Skeletal muscle tissue (tissue), 3 donors: ENCODE measurements at regions not wholly inside any gene's neighbourhood (a gene's known extent, or its start where the extent isn't known, plus 50 kb on each side); places are given as distances from the start of the nearest gene placed in this dataset.

Source experiments
- H3K27ac ChIP-seq: one replicate; pipeline ENCODE4 v1.7.0; 2013; ENCODE audit warnings: mild to moderate bottlenecking, low read depth, low read length, inconsistent platforms
- H3K27me3 ChIP-seq, 3 donors: one replicate each; pipeline ENCODE4 v1.7.0; 2013; ENCODE audit warnings: low read length in 3 of 3; ENCODE audit not compliant: control insufficient read depth in 3 of 3, insufficient read depth in 3 of 3
- H3K36me3 ChIP-seq, 3 donors: one replicate each; pipeline ENCODE4 v1.7.0; 2013; ENCODE audit warnings: low read length in 3 of 3; ENCODE audit not compliant: control insufficient read depth in 3 of 3, insufficient read depth in 3 of 3
- H3K4me1 ChIP-seq, 3 donors: one replicate each; pipeline ENCODE4 v1.7.0; 2013; ENCODE audit warnings: low read length in 3 of 3, mild to moderate bottlenecking in 3 of 3; ENCODE audit not compliant: control insufficient read depth in 3 of 3, insufficient read depth in 3 of 3
- H3K4me3 ChIP-seq, 3 donors: one replicate each; pipeline ENCODE4 v1.7.0; 2013; ENCODE audit warnings: low read length in 3 of 3
- H3K9ac ChIP-seq, 3 donors: one replicate each; pipeline ENCODE4 v1.7.0; 2013; ENCODE audit warnings: low read length in 3 of 3, mild to moderate bottlenecking in 3 of 3, moderate library complexity in 2 of 3, low read depth in 1 of 3
- H3K9me3 ChIP-seq, 3 donors: one replicate each; pipeline ENCODE4 v1.7.0; 2013; ENCODE audit warnings: low read length in 3 of 3; ENCODE audit not compliant: control insufficient read depth in 3 of 3
- donor health status: Osteomylitis.

GRCh38 chr1:244224487-244225430 is 173.7 kb downstream of the ZBTB18 start:
- no peaks in the 10 kb centered on the region for H3K9me3 ChIP-seq
- H3K27me3 ChIP-seq = no peaks in the 10 kb centered on the region
- H3K4me3 ChIP-seq = no peak overlapping the region
- no peak overlapping the region for H3K9ac ChIP-seq
- no peaks in the 10 kb centered on the region for H3K4me1 ChIP-seq
- no peaks in the 10 kb centered on the region for H3K36me3 ChIP-seq
- H3K27ac ChIP-seq = no peak overlapping the region

GRCh38 chr1:244226435-244226834 is 175.4 kb downstream of the ZBTB18 start:
- no peaks in the 10 kb centered on the region for H3K9me3 ChIP-seq
- H3K4me1 ChIP-seq = peaks cover 5 to 14% (median 10%) of the 10 kb centered on the region in 3 donors
- no peaks in the 10 kb centered on the region for H3K27me3 ChIP-seq
- no peak overlapping the region for H3K9ac ChIP-seq
- no peak overlapping the region for H3K4me3 ChIP-seq
- no peaks in the 10 kb centered on the region for H3K36me3 ChIP-seq
- no peak overlapping the region for H3K27ac ChIP-seq

- no peak overlapping the region for H3K27ac ChIP-seq
- H3K36me3 ChIP-seq = no peaks in the 10 kb centered on the region
- peak overlapping the region in 1 of 3 donors; percentile 79 for H3K9ac ChIP-seq
- H3K4me1 ChIP-seq = peaks cover 19 to 38% (median 28%) of the 10 kb centered on the region in 3 donors
- H3K4me3 ChIP-seq = no peak overlapping the region
- no peaks in the 10 kb centered on the region for H3K27me3 ChIP-seq
- H3K9me3 ChIP-seq = no peaks in the 10 kb centered on the region
Measured at GRCh38 chr1:244230470-244230869, 179.4 kb downstream of the ZBTB18 start.

- Histone ChIP-seq H3K9ac (peak overlapping the region in 2 of 3 donors; percentile 67 to 79), H3K27ac (peak overlapping the region; percentile 87), H3K9me3 (no peaks in the 10 kb centered on the region), H3K4me3 (peak overlapping the region; percentile 72 to 79 (median 76)), H3K36me3 (no peaks in the 10 kb centered on the region), H3K27me3 (no peaks in the 10 kb centered on the region), H3K4me1 (peaks cover 19 to 38% (median 28%) of the 10 kb centered on the region in 3 donors)
Measured at GRCh38 chr1:244231193-244231571, 180.1 kb downstream of the ZBTB18 start.

GRCh38 chr1:244231572-244232315 is 180.7 kb downstream of the ZBTB18 start:
- H3K27me3 ChIP-seq = no peaks in the 10 kb centered on the region
- peak overlapping the region; percentile 72 to 79 (median 76) for H3K4me3 ChIP-seq
- peak overlapping the region; percentile 67 to 79 (median 73) for H3K9ac ChIP-seq
- no peaks in the 10 kb centered on the region for H3K9me3 ChIP-seq
- peaks cover 19 to 38% (median 28%) of the 10 kb centered on the region in 3 donors for H3K4me1 ChIP-seq
- H3K36me3 ChIP-seq = no peaks in the 10 kb centered on the region
- peak overlapping the region; percentile 87 for H3K27ac ChIP-seq

- Histone ChIP-seq H3K4me1 (peaks cover 19 to 38% (median 28%) of the 10 kb centered on the region in 3 donors), H3K27me3 (no peaks in the 10 kb centered on the region), H3K9me3 (no peaks in the 10 kb centered on the region), H3K9ac (peak overlapping the region; percentile 47 to 66 (median 55)), H3K36me3 (no peaks in the 10 kb centered on the region), H3K4me3 (peak overlapping the region; percentile 49 to 58 (median 51)), H3K27ac (peak overlapping the region; percentile 85)
Measured at GRCh38 chr1:244234009-244234643, 183.0 kb downstream of the ZBTB18 start.

- Histone ChIP-seq H3K4me3 (no peak overlapping the region), H3K36me3 (no peaks in the 10 kb centered on the region), H3K4me1 (peaks cover 19 to 37% (median 28%) of the 10 kb centered on the region in 3 donors), H3K9me3 (no peaks in the 10 kb centered on the region), H3K27ac (peak overlapping the region; percentile 85), H3K27me3 (no peaks in the 10 kb centered on the region), H3K9ac (no peak overlapping the region)
Measured at GRCh38 chr1:244235157-244235556, 184.1 kb downstream of the ZBTB18 start.

GRCh38 chr1:244236101-244236500 is 185.0 kb downstream of the ZBTB18 start:
- H3K9ac ChIP-seq = no peak overlapping the region
- no peaks in the 10 kb centered on the region for H3K27me3 ChIP-seq
- H3K4me1 ChIP-seq = peaks cover 18 to 27% (median 21%) of the 10 kb centered on the region in 3 donors
- no peak overlapping the region for H3K4me3 ChIP-seq
- no peaks in the 10 kb centered on the region for H3K36me3 ChIP-seq
- H3K9me3 ChIP-seq = no peaks in the 10 kb centered on the region
- H3K27ac ChIP-seq = no peak overlapping the region

GRCh38 chr1:244236721-244237120 is 185.6 kb downstream of the ZBTB18 start:
- no peak overlapping the region for H3K9ac ChIP-seq
- no peaks in the 10 kb centered on the region for H3K27me3 ChIP-seq
- peaks cover 12 to 21% (median 16%) of the 10 kb centered on the region in 3 donors for H3K4me1 ChIP-seq
- no peaks in the 10 kb centered on the region for H3K9me3 ChIP-seq
- no peak overlapping the region for H3K27ac ChIP-seq
- H3K36me3 ChIP-seq = no peaks in the 10 kb centered on the region
- no peak overlapping the region for H3K4me3 ChIP-seq
